SIG-M5 (cell line): ENCODE measurements at regions not wholly inside any gene's neighbourhood (a gene's known extent, or its start where the extent isn't known, plus 50 kb on each side); places are given as distances from the start of the nearest gene placed in this dataset.

Experiments
- DNase-seq: peaks from one replicate; lab custom pipeline; 2025; lab: John Stamatoyannopoulos, UW

- no peak for DNase-seq
These were observed 891.5 kb upstream of the ADGRL2 start for GRCh38 chr1:80909172-80909784.

GRCh38 chr1:80896781-80897356 is 903.9 kb upstream of the ADGRL2 start:
- DNase-seq = no peak

GRCh38 chr1:80894921-80895320 is 905.8 kb upstream of the ADGRL2 start:
- no peak for DNase-seq

GRCh38 chr1:80893115-80893514 is 907.6 kb upstream of the ADGRL2 start:
- no peak for DNase-seq

GRCh38 chr1:80892539-80892938 is 908.2 kb upstream of the ADGRL2 start:
- DNase-seq = no peak

GRCh38 chr1:80891871-80892270 is 908.9 kb upstream of the ADGRL2 start:
- DNase-seq = no peak

GRCh38 chr1:80882553-80882952 is 918.2 kb upstream of the ADGRL2 start:
- no peak for DNase-seq

GRCh38 chr1:80878343-80878742 is 922.4 kb upstream of the ADGRL2 start:
- no peak for DNase-seq

GRCh38 chr1:80876035-80876434 is 924.7 kb upstream of the ADGRL2 start:
- DNase-seq = no peak

- DNase-seq = no peak
These were observed 931.4 kb upstream of the ADGRL2 start for GRCh38 chr1:80869299-80869698.

GRCh38 chr1:80847904-80848303 is 952.8 kb upstream of the ADGRL2 start:
- no peak for DNase-seq

GRCh38 chr1:80846966-80847365 is 953.8 kb upstream of the ADGRL2 start:
- no peak for DNase-seq

- no peak for DNase-seq
These were observed 957.9 kb upstream of the ADGRL2 start for GRCh38 chr1:80842796-80843195.

GRCh38 chr1:80841261-80841660 is 959.5 kb upstream of the ADGRL2 start:
- DNase-seq = no peak

- DNase-seq = no peak
These were observed 963.7 kb upstream of the ADGRL2 start for GRCh38 chr1:80837066-80837465.

GRCh38 chr1:80836505-80836904 is 964.2 kb upstream of the ADGRL2 start:
- no peak for DNase-seq

GRCh38 chr1:80827666-80828065 is 973.1 kb upstream of the ADGRL2 start:
- DNase-seq = no peak

- no peak for DNase-seq
These were observed 975.7 kb upstream of the ADGRL2 start for GRCh38 chr1:80825067-80825466.

- DNase-seq = no peak
These were observed 982.5 kb upstream of the ADGRL2 start for GRCh38 chr1:80818211-80818610.

- no peak for DNase-seq
These were observed 992.8 kb upstream of the ADGRL2 start for GRCh38 chr1:80807981-80808380.

- DNase-seq = no peak
These were observed 994.3 kb upstream of the ADGRL2 start for GRCh38 chr1:80806431-80806830.

GRCh38 chr1:80801695-80802094 is 999.0 kb upstream of the ADGRL2 start:
- DNase-seq = no peak

GRCh38 chr1:80799457-80799856 is 1001.3 kb upstream of the ADGRL2 start:
- DNase-seq = no peak

- DNase-seq = no peak
These were observed 1021.5 kb upstream of the ADGRL2 start for GRCh38 chr1:80779275-80779674.
